IPS-18a (cell line): ENCODE measurements at regions not wholly inside any gene's neighbourhood (a gene's known extent, or its start where the extent isn't known, plus 50 kb on each side); places are given as distances from the start of the nearest gene placed in this dataset.

Experiments
- H3K27ac ChIP-seq: one replicate; pipeline ENCODE4 v1.5.1; 2013; ENCODE audit warnings: low read length
- H3K27me3 ChIP-seq: one replicate; pipeline ENCODE4 v1.6.1; 2013; ENCODE audit warnings: mild to moderate bottlenecking, low read length; ENCODE audit not compliant: control insufficient read depth, insufficient read depth
- H3K36me3 ChIP-seq: one replicate; pipeline ENCODE4 v1.6.1; 2013; ENCODE audit warnings: low read depth, low read length; ENCODE audit not compliant: control insufficient read depth
- H3K4me1 ChIP-seq: one replicate; pipeline ENCODE4 v1.6.1; 2013; ENCODE audit warnings: low read depth, low read length; ENCODE audit not compliant: control insufficient read depth
- H3K4me3 ChIP-seq: one replicate; pipeline ENCODE4 v1.5.1; 2013; ENCODE audit warnings: low read length
- H3K9ac ChIP-seq: one replicate; pipeline ENCODE4 v1.6.1; 2013; ENCODE audit warnings: mild to moderate bottlenecking, low read length, moderate library complexity
- H3K9me3 ChIP-seq: one replicate; pipeline ENCODE4 v1.6.1; 2013; ENCODE audit warnings: low read depth, low read length; ENCODE audit not compliant: control insufficient read depth

GRCh38 chr9:20264896-20265295 lies 357.4 kb downstream of the MLLT3 start:
- Histone ChIP-seq H3K9me3 (no peaks in the 10 kb centered on the region), H3K27ac (no peak overlapping the region), H3K27me3 (no peaks in the 10 kb centered on the region), H3K9ac (no peak overlapping the region), H3K4me1 (no peaks in the 10 kb centered on the region), H3K36me3 (no peaks in the 10 kb centered on the region), H3K4me3 (no peak overlapping the region)

GRCh38 chr9:20262611-20263010 lies 359.7 kb downstream of the MLLT3 start:
- Histone ChIP-seq H3K27me3 (no peaks in the 10 kb centered on the region), H3K27ac (no peak overlapping the region), H3K36me3 (no peaks in the 10 kb centered on the region), H3K9ac (no peak overlapping the region), H3K4me1 (no peaks in the 10 kb centered on the region), H3K4me3 (no peak overlapping the region), H3K9me3 (no peaks in the 10 kb centered on the region)

- Histone ChIP-seq H3K9ac (no peak overlapping the region), H3K36me3 (no peaks in the 10 kb centered on the region), H3K27me3 (no peaks in the 10 kb centered on the region), H3K4me3 (no peak overlapping the region), H3K9me3 (no peaks in the 10 kb centered on the region), H3K27ac (no peak overlapping the region), H3K4me1 (no peaks in the 10 kb centered on the region)
Observed at GRCh38 chr9:20256284-20256948, 365.9 kb downstream of the MLLT3 start.

GRCh38 chr9:20255052-20255451 lies 367.2 kb downstream of the MLLT3 start:
- Histone ChIP-seq H3K27ac (no peak overlapping the region), H3K9ac (no peak overlapping the region), H3K9me3 (no peaks in the 10 kb centered on the region), H3K4me1 (no peaks in the 10 kb centered on the region), H3K4me3 (no peak overlapping the region), H3K36me3 (no peaks in the 10 kb centered on the region), H3K27me3 (no peaks in the 10 kb centered on the region)

DNA sequence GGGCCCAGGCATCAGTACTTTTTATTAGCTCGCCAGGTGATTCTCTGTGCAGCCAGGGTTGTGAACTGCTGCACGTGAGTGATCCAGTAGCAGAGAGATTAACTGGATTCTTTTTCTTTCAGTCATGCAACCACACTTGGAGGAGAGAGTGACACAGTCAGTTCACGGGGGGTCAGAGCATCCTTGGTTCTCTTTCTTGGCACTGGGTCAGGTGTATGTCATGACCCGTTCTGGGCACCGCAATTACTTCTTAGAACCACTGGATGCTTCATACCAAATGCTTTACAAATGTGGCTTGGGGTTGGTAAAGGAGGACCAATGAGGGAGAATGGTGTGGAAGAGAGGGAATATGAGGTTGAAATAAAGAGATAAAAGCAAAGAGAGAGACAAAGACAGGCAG lies 368.7 kb downstream of the MLLT3 start:
- Histone ChIP-seq H3K9me3 (no peaks in the 10 kb centered on the region), H3K27me3 (no peaks in the 10 kb centered on the region), H3K9ac (no peak overlapping the region), H3K4me3 (no peak overlapping the region), H3K4me1 (no peaks in the 10 kb centered on the region), H3K27ac (no peak overlapping the region), H3K36me3 (no peaks in the 10 kb centered on the region)

DNA sequence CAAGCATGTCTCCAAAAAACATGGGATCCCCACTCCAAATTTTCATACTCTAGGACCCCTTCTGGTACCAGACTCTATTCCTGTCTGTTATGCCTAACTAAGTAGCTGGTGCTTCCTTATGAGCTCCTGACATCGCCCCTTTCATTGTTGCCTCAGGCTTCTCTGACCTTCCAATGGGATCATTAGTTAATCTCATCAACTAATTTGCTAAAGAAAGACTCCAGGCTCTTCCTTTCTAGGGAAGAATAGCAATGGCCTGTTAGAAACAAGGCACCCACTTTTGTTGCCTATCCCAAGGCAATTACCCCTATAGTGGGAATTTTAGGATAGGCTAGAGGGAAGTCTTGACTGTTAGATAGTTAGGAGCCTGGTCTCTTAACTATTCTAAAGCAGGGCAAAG lies 369.5 kb downstream of the MLLT3 start:
- no peak overlapping the region for H3K9ac ChIP-seq
- no peaks in the 10 kb centered on the region for H3K4me1 ChIP-seq
- H3K36me3 ChIP-seq, result no peaks in the 10 kb centered on the region
- H3K27me3 ChIP-seq, result no peaks in the 10 kb centered on the region
- H3K27ac ChIP-seq, result no peak overlapping the region
- H3K4me3 ChIP-seq, result no peak overlapping the region
- no peaks in the 10 kb centered on the region for H3K9me3 ChIP-seq

- Histone ChIP-seq H3K9ac (no peak overlapping the region), H3K27me3 (no peaks in the 10 kb centered on the region), H3K36me3 (no peaks in the 10 kb centered on the region), H3K4me3 (no peak overlapping the region), H3K4me1 (no peaks in the 10 kb centered on the region), H3K27ac (no peak overlapping the region), H3K9me3 (no peaks in the 10 kb centered on the region)
Observed at GRCh38 chr9:20250791-20251190, 371.5 kb downstream of the MLLT3 start.

GRCh38 chr9:20244271-20244670 lies 378.0 kb downstream of the MLLT3 start:
- Histone ChIP-seq H3K9me3 (no peaks in the 10 kb centered on the region), H3K9ac (no peak overlapping the region), H3K27ac (no peak overlapping the region), H3K36me3 (no peaks in the 10 kb centered on the region), H3K4me3 (no peak overlapping the region), H3K27me3 (no peaks in the 10 kb centered on the region), H3K4me1 (peaks cover 5% of the 10 kb centered on the region)

DNA sequence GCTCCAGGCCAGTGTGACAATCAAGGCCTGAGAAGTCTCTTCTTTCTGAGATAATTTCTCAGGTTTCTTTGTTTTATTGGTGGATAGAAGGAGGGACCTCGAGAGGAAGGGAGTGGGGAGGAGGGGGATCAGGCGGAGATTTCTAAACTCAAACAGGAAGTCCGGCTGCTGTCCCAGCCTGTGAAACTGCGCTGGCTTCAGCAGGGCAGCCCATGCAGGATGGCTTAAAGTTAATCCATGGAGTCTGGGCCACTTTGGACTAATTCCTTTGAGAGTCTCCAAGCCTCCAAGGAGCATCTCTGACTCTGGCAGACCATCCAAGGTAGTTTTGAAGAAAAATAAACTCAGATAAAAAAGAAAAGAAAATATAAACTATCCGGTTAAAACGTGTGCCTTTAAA lies 378.5 kb downstream of the MLLT3 start:
- no peak overlapping the region for H3K4me3 ChIP-seq
- H3K36me3 ChIP-seq, result no peaks in the 10 kb centered on the region
- no peak overlapping the region for H3K27ac ChIP-seq
- H3K4me1 ChIP-seq, result peaks cover 5% of the 10 kb centered on the region
- no peak overlapping the region for H3K9ac ChIP-seq
- no peaks in the 10 kb centered on the region for H3K9me3 ChIP-seq
- no peaks in the 10 kb centered on the region for H3K27me3 ChIP-seq

GRCh38 chr9:20242510-20243189 lies 379.6 kb downstream of the MLLT3 start:
- H3K27me3 ChIP-seq, result no peaks in the 10 kb centered on the region
- H3K4me1 ChIP-seq, result peaks cover 5% of the 10 kb centered on the region
- H3K9ac ChIP-seq, result no peak overlapping the region
- H3K27ac ChIP-seq, result no peak overlapping the region
- no peak overlapping the region for H3K4me3 ChIP-seq
- H3K36me3 ChIP-seq, result no peaks in the 10 kb centered on the region
- H3K9me3 ChIP-seq, result no peaks in the 10 kb centered on the region

GRCh38 chr9:20240498-20240897 lies 381.8 kb downstream of the MLLT3 start:
- Histone ChIP-seq H3K9ac (no peak overlapping the region), H3K36me3 (no peaks in the 10 kb centered on the region), H3K4me1 (peaks cover 5% of the 10 kb centered on the region), H3K4me3 (no peak overlapping the region), H3K27ac (no peak overlapping the region), H3K27me3 (no peaks in the 10 kb centered on the region), H3K9me3 (peaks cover 9% of the 10 kb centered on the region)

DNA sequence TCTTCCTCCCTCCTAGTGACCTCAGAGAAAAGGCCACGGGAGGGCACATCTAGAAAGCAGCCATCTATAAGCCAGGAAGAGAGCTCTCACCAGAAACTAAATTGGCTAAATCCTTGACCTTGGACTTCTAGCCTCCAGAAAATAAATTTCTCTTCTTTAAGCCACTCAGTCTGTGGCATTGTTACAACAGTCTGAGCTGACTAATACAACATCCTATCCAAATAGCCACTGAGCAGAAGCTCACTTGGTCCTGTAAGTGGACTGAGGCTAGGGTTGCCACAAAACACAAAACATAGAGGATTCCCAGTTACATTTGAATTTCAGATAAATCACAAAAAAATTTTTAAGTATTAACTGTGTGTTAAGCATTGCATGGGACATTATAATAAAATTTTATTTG lies 383.4 kb downstream of the MLLT3 start:
- peaks cover 5% of the 10 kb centered on the region for H3K4me1 ChIP-seq
- H3K9ac ChIP-seq, result no peak overlapping the region
- no peak overlapping the region for H3K4me3 ChIP-seq
- H3K27me3 ChIP-seq, result no peaks in the 10 kb centered on the region
- H3K9me3 ChIP-seq, result peaks cover 11% of the 10 kb centered on the region
- H3K27ac ChIP-seq, result no peak overlapping the region
- no peaks in the 10 kb centered on the region for H3K36me3 ChIP-seq
